ENCODE measurements at regions not wholly inside any gene's neighbourhood (a gene's known extent, or its start where the extent isn't known, plus 50 kb on each side); places are given as distances from the start of the nearest gene placed in this dataset.

DNA sequence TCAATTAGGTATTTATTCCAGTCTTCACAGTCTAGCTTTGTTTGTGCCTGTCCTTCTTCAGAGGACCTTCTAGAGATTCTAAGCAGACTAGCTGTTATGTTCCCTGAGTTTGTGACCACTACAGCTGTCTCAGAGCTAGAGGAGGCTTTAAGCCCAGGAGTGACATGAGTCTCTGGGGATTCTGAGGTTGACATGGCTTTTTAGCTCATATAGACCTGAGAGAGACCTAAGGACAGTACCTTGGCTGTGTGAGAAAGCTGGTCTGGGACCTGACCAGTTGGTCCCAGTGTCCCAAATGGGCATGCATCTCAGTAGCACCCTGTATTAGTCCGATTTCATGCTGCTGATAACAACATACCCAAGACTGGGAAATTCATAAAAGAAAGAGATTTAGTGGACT is 330.2 kb downstream of the DIPK2A start:
- Mint-ChIP-seq H3K4me3 (ENCODE audit: unreplicated experiment) (no peak overlapping the region), H3K9me3 (ENCODE audit: unreplicated experiment) (peaks cover 4% of the 10 kb centered on the region), H3K27me3 (ENCODE audit: unreplicated experiment) (no peaks in the 10 kb centered on the region), H3K27ac (ENCODE audit: unreplicated experiment) (no peak overlapping the region), H3K36me3 (ENCODE audit: unreplicated experiment) (peaks cover 16% of the 10 kb centered on the region), H3K4me1 (ENCODE audit: low read depth, unreplicated experiment) (no peaks in the 10 kb centered on the region)
- TF ChIP-seq, protein P1, sequence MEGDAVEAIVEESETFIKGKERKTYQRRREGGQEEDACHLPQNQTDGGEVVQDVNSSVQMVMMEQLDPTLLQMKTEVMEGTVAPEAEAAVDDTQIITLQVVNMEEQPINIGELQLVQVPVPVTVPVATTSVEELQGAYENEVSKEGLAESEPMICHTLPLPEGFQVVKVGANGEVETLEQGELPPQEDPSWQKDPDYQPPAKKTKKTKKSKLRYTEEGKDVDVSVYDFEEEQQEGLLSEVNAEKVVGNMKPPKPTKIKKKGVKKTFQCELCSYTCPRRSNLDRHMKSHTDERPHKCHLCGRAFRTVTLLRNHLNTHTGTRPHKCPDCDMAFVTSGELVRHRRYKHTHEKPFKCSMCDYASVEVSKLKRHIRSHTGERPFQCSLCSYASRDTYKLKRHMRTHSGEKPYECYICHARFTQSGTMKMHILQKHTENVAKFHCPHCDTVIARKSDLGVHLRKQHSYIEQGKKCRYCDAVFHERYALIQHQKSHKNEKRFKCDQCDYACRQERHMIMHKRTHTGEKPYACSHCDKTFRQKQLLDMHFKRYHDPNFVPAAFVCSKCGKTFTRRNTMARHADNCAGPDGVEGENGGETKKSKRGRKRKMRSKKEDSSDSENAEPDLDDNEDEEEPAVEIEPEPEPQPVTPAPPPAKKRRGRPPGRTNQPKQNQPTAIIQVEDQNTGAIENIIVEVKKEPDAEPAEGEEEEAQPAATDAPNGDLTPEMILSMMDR (IDR thresholded peaks at IDR 0.05; ENCODE audit: partially characterized antibody, unreplicated experiment): no peak
- DNase-seq: no peak

DNA sequence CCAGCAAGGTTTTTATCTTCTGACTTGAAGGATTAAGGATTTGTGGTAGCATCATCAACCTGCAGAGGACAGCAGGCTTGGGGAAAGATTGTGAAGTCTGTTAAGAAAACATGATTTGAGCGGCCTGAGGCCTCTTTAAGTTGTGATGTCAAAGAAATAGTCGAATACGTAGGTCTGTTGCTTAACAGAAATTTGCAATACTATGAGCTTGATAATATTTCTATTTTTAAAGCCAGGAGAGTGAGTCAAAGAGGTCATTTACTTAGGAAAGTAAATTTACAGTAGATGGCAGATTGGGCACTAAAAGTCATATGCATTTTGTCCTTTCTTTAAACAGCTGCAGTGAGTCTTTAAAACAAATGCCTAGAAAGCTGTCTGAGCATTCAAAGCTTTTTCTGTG is 336.3 kb downstream of the DIPK2A start:
- peaks cover 7% of the 10 kb centered on the region for H3K36me3 Mint-ChIP-seq (ENCODE audit: unreplicated experiment)
- no peak for DNase-seq
- TF ChIP-seq, protein P1 (IDR thresholded peaks at IDR 0.05; ENCODE audit: partially characterized antibody, unreplicated experiment): no peak
- no peaks in the 10 kb centered on the region for H3K27me3 Mint-ChIP-seq (ENCODE audit: unreplicated experiment)
- peaks cover 2% of the 10 kb centered on the region for H3K9me3 Mint-ChIP-seq (ENCODE audit: unreplicated experiment)
- no peak overlapping the region for H3K27ac Mint-ChIP-seq (ENCODE audit: unreplicated experiment)
- no peak overlapping the region for H3K4me3 Mint-ChIP-seq (ENCODE audit: unreplicated experiment)
- H3K4me1 Mint-ChIP-seq (ENCODE audit: low read depth, unreplicated experiment): no peaks in the 10 kb centered on the region

DNA sequence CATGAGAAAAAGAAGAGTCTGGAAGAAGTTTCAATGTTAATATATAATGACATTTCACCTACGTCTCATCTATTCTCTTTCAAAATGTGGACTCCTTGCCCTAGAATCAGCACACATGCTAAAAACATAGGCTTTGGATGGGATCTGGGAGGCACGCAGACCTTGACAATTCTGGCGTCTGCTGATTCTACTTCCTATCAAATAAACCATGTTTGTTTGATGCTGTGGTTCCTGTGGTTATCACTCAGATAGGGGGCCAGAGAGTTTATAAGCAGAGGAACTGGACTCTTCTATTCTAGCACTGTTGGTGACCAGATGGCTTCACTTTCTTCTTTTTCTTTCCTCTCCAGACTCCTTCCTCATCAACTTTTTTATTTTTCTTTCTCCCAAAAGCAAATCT is 336.8 kb downstream of the DIPK2A start:
- Mint-ChIP-seq H3K4me1 (ENCODE audit: low read depth, unreplicated experiment) (no peaks in the 10 kb centered on the region), H3K9me3 (ENCODE audit: unreplicated experiment) (peaks cover 2% of the 10 kb centered on the region), H3K36me3 (ENCODE audit: unreplicated experiment) (peaks cover 6% of the 10 kb centered on the region), H3K4me3 (ENCODE audit: unreplicated experiment) (no peak overlapping the region), H3K27me3 (ENCODE audit: unreplicated experiment) (no peaks in the 10 kb centered on the region), H3K27ac (ENCODE audit: unreplicated experiment) (no peak overlapping the region)
- no peak for DNase-seq
- TF ChIP-seq, protein P1 (IDR thresholded peaks at IDR 0.05; ENCODE audit: partially characterized antibody, unreplicated experiment): no peak

DNA sequence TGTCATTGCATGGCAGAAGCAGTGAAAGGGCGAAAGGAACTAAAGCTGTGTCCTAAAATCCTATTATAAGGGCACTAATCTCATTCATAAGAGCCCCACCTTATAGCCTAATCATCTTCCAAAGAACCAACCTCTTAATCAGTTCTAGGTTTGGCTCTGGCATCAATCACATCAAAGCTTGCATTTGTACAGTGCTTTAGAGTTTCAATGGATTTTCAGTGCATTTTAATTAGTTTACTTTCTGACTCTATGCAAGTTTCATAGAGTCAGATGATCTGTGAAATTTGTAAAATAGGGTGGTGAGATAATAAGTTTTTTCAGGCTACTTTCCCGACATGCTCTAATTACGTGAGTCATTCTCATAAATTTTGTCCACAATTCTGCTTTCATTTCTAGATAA is 341.1 kb downstream of the DIPK2A start:
- Mint-ChIP-seq H3K36me3 (ENCODE audit: unreplicated experiment) (no peaks in the 10 kb centered on the region), H3K9me3 (ENCODE audit: unreplicated experiment) (no peaks in the 10 kb centered on the region), H3K4me3 (ENCODE audit: unreplicated experiment) (no peak overlapping the region), H3K27me3 (ENCODE audit: unreplicated experiment) (no peaks in the 10 kb centered on the region), H3K27ac (ENCODE audit: unreplicated experiment) (no peak overlapping the region), H3K4me1 (ENCODE audit: low read depth, unreplicated experiment) (peaks cover 6% of the 10 kb centered on the region)
- no peak for DNase-seq
- TF ChIP-seq, protein P1 (IDR thresholded peaks at IDR 0.05; ENCODE audit: partially characterized antibody, unreplicated experiment): no peak

DNA sequence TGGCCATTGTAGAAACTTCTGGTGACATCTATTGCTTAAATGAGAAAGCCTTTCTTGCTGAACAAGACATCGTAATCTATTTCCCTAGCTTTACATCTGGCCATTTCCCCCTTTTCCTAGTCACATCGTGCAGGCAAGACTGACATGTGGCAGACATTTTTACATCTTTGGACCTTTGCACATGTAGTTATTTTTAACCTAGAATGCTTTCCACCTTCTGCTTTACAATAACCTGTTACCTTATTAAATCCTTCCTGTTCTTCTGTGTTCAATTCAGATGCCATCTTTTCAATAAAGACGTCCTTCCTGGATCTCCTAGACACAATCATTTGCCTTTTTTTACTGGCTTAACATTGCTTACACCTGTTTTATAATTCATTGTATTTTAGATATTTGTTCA is 343.3 kb downstream of the DIPK2A start:
- H3K36me3 Mint-ChIP-seq (ENCODE audit: unreplicated experiment): no peaks in the 10 kb centered on the region
- no peaks in the 10 kb centered on the region for H3K27me3 Mint-ChIP-seq (ENCODE audit: unreplicated experiment)
- no peaks in the 10 kb centered on the region for H3K9me3 Mint-ChIP-seq (ENCODE audit: unreplicated experiment)
- TF ChIP-seq, protein P1 (IDR thresholded peaks at IDR 0.05; ENCODE audit: partially characterized antibody, unreplicated experiment): no peak
- H3K27ac Mint-ChIP-seq (ENCODE audit: unreplicated experiment): no peak overlapping the region
- peaks cover 8% of the 10 kb centered on the region for H3K4me1 Mint-ChIP-seq (ENCODE audit: low read depth, unreplicated experiment)
- no peak for DNase-seq
- no peak overlapping the region for H3K4me3 Mint-ChIP-seq (ENCODE audit: unreplicated experiment)

Data from glutamatergic neuron (in vitro differentiated cells).